ENCODE measurements at regions not wholly inside any gene's neighbourhood (a gene's known extent, or its start where the extent isn't known, plus 50 kb on each side); places are given as distances from the start of the nearest gene placed in this dataset.

DNA sequence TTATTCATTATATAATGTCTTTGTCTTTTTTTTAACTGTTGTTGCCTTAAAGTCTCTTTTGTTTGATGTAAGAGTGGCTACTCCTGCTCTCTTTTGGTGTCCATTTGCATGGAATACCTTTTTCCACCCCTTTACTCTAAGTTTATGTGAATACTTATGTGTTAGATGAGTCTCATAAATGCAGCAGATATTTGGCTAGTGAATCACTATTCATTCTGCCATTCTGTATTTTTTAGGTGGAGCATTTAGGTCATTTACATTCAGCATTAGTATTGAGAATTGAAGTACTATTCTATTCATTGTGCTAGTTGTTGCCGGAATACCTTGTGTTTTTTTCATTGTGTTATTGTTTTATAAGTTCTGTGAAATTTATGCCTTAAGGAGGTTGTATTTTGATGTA, 317.1 kb downstream of the ANXA1 start:
- Mint-ChIP-seq H3K4me3 (no peak overlapping the region), H3K27me3 (no peaks in the 10 kb centered on the region), H3K27ac (no peak overlapping the region), H3K4me1 (no peaks in the 10 kb centered on the region), H3K9me3 (peaks cover 0 to 2% (median 2%) of the 10 kb centered on the region in 3 donors), H3K36me3 (no peaks in the 10 kb centered on the region)

GRCh38 chr9:73470766-73471165, 319.1 kb downstream of the ANXA1 start:
- Mint-ChIP-seq H3K27me3 (no peaks in the 10 kb centered on the region), H3K4me3 (no peak overlapping the region), H3K4me1 (no peaks in the 10 kb centered on the region), H3K27ac (no peak overlapping the region), H3K36me3 (no peaks in the 10 kb centered on the region), H3K9me3 (peaks cover 0 to 6% (median 2%) of the 10 kb centered on the region in 3 donors)

GRCh38 chr9:73474002-73474600, 322.4 kb downstream of the ANXA1 start:
- Mint-ChIP-seq H3K4me3 (no peak overlapping the region), H3K4me1 (no peaks in the 10 kb centered on the region), H3K27ac (no peak overlapping the region), H3K9me3 (peaks cover 3 to 7% (median 3%) of the 10 kb centered on the region in 3 donors), H3K27me3 (no peaks in the 10 kb centered on the region), H3K36me3 (no peaks in the 10 kb centered on the region)

DNA sequence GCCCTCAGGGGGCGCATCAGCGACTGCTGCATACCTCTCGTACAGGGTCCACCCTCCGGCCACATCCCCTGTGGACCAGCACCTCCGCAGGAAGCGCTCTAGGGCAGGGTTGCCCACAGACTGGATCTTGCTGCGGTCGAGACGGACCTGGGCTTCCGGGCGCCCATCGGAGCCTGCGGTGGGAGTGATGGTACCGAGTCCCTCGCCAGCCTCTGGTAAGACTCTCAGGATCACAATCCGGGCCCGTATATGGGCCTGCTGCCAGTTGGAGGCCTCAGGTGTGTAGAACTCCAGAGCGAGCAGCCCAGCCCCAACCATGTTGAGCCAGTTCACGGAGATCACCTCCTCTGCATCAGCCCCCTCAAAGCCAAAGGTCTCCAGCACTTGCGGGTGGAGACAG, 323.0 kb downstream of the ANXA1 start:
- no peaks in the 10 kb centered on the region for H3K36me3 Mint-ChIP-seq
- H3K27ac Mint-ChIP-seq: no peak overlapping the region

GRCh38 chr9:73494894-73495293, 343.2 kb downstream of the ANXA1 start:
- H3K27ac Mint-ChIP-seq: no peak overlapping the region
- H3K9me3 Mint-ChIP-seq: peaks cover 0 to 13% (median 4%) of the 10 kb centered on the region in 3 donors
- no peak overlapping the region for H3K4me3 Mint-ChIP-seq
- H3K36me3 Mint-ChIP-seq: peaks cover 1% of the 10 kb centered on the region
- H3K27me3 Mint-ChIP-seq: no peaks in the 10 kb centered on the region
- peaks cover 0 to 1% (median 0%) of the 10 kb centered on the region in 3 donors for H3K4me1 Mint-ChIP-seq

More for the DNA sequence above, 323.0 kb downstream of the ANXA1 start:
- Mint-ChIP-seq H3K27me3 (no peaks in the 10 kb centered on the region), H3K9me3 (peaks cover 3 to 7% (median 3%) of the 10 kb centered on the region in 3 donors), H3K4me3 (no peak overlapping the region), H3K4me1 (no peaks in the 10 kb centered on the region)

GRCh38 chr9:73497796-73498195, 346.1 kb downstream of the ANXA1 start:
- H3K27ac Mint-ChIP-seq: no peak overlapping the region
- H3K27me3 Mint-ChIP-seq: no peaks in the 10 kb centered on the region
- H3K4me1 Mint-ChIP-seq: peaks cover 0 to 1% (median 0%) of the 10 kb centered on the region in 3 donors
- no peak overlapping the region for H3K4me3 Mint-ChIP-seq
- H3K9me3 Mint-ChIP-seq: peaks cover 0 to 9% (median 4%) of the 10 kb centered on the region in 3 donors
- H3K36me3 Mint-ChIP-seq: peaks cover 1% of the 10 kb centered on the region

- Mint-ChIP-seq H3K4me3 (no peak overlapping the region), H3K36me3 (no peaks in the 10 kb centered on the region), H3K4me1 (no peaks in the 10 kb centered on the region), H3K27me3 (no peaks in the 10 kb centered on the region), H3K27ac (no peak overlapping the region), H3K9me3 (peaks cover 0 to 5% (median 0%) of the 10 kb centered on the region in 3 donors)
Observed at GRCh38 chr9:73515216-73515615, 363.6 kb downstream of the ANXA1 start.

GRCh38 chr9:73523391-73523790, 371.7 kb downstream of the ANXA1 start:
- Mint-ChIP-seq H3K4me1 (no peaks in the 10 kb centered on the region), H3K4me3 (no peak overlapping the region), H3K9me3 (peaks cover 0 to 2% (median 0%) of the 10 kb centered on the region in 3 donors), H3K36me3 (no peaks in the 10 kb centered on the region), H3K27me3 (no peaks in the 10 kb centered on the region), H3K27ac (no peak overlapping the region)

GRCh38 chr9:73525350-73525749, 373.7 kb downstream of the ANXA1 start:
- H3K27me3 Mint-ChIP-seq: no peaks in the 10 kb centered on the region
- H3K9me3 Mint-ChIP-seq: peaks cover 0 to 2% (median 0%) of the 10 kb centered on the region in 3 donors
- H3K4me1 Mint-ChIP-seq: no peaks in the 10 kb centered on the region
- H3K27ac Mint-ChIP-seq: no peak overlapping the region
- no peaks in the 10 kb centered on the region for H3K36me3 Mint-ChIP-seq
- H3K4me3 Mint-ChIP-seq: no peak overlapping the region

- Mint-ChIP-seq H3K36me3 (no peaks in the 10 kb centered on the region), H3K4me1 (no peaks in the 10 kb centered on the region), H3K27me3 (no peaks in the 10 kb centered on the region), H3K9me3 (peaks cover 0 to 2% (median 0%) of the 10 kb centered on the region in 3 donors), H3K4me3 (no peak overlapping the region), H3K27ac (no peak overlapping the region)
Observed at GRCh38 chr9:73527521-73527920, 375.9 kb downstream of the ANXA1 start.

GRCh38 chr9:73528926-73529325, 377.3 kb downstream of the ANXA1 start:
- no peaks in the 10 kb centered on the region for H3K9me3 Mint-ChIP-seq
- H3K27ac Mint-ChIP-seq: no peak overlapping the region
- H3K4me1 Mint-ChIP-seq: no peaks in the 10 kb centered on the region
- H3K4me3 Mint-ChIP-seq: no peak overlapping the region
- no peaks in the 10 kb centered on the region for H3K27me3 Mint-ChIP-seq
- no peaks in the 10 kb centered on the region for H3K36me3 Mint-ChIP-seq

DNA sequence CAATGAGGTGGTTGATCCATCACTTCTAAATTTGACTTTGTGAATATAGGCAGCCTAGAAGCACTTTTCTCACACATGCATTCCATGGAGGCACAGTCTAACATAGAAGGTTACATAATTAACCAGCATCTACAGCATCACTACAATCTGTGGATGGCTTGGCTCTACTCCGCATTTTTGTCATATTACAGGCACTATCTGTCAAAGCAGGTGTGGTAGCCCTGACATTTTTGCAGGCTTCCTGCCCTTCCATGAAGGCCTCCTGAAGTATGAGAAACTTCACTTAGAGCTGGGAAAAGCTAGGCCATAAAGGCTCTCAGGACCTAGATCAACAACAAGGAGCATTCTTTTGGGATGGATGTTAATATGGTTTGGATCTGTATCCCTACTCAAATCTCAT, 378.0 kb downstream of the ANXA1 start:
- Mint-ChIP-seq H3K27me3 (no peaks in the 10 kb centered on the region), H3K4me3 (no peak overlapping the region), H3K9me3 (no peaks in the 10 kb centered on the region), H3K4me1 (no peaks in the 10 kb centered on the region), H3K36me3 (no peaks in the 10 kb centered on the region), H3K27ac (no peak overlapping the region)

- H3K27ac Mint-ChIP-seq: no peak overlapping the region
- no peak overlapping the region for H3K4me3 Mint-ChIP-seq
- no peaks in the 10 kb centered on the region for H3K4me1 Mint-ChIP-seq
- H3K9me3 Mint-ChIP-seq: peaks cover 0 to 2% (median 0%) of the 10 kb centered on the region in 3 donors
- no peaks in the 10 kb centered on the region for H3K36me3 Mint-ChIP-seq
- no peaks in the 10 kb centered on the region for H3K27me3 Mint-ChIP-seq
Observed at GRCh38 chr9:73531051-73531532, 379.4 kb downstream of the ANXA1 start.

GRCh38 chr9:73531658-73532057, 380.0 kb downstream of the ANXA1 start:
- Mint-ChIP-seq H3K4me3 (no peak overlapping the region), H3K36me3 (no peaks in the 10 kb centered on the region), H3K9me3 (peaks cover 0 to 2% (median 0%) of the 10 kb centered on the region in 3 donors), H3K4me1 (no peaks in the 10 kb centered on the region), H3K27ac (peak overlapping the region in 1 of 3 donors; percentile 43), H3K27me3 (no peaks in the 10 kb centered on the region)

DNA sequence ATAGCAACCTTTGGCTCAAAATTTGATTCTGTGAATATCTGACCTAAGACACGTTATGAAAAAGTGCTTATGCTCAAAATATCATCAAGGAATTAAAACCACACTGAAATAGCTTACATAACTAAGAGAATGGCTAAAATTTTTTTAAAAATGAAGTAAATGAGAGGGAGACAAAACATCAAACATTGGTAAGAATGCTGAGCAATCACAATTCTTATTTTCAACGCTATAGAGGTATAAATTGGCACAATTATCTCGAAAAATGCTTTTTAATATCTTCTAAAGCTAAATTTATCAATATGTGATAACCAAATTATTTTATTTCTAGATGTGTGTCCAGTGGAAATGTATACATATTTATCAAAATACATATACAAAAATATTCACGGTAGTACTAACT, 381.3 kb downstream of the ANXA1 start:
- no peaks in the 10 kb centered on the region for H3K27me3 Mint-ChIP-seq
- peaks cover 0 to 2% (median 0%) of the 10 kb centered on the region in 3 donors for H3K9me3 Mint-ChIP-seq
- no peaks in the 10 kb centered on the region for H3K4me1 Mint-ChIP-seq
- no peak overlapping the region for H3K27ac Mint-ChIP-seq
- no peak overlapping the region for H3K4me3 Mint-ChIP-seq
- H3K36me3 Mint-ChIP-seq: no peaks in the 10 kb centered on the region

DNA sequence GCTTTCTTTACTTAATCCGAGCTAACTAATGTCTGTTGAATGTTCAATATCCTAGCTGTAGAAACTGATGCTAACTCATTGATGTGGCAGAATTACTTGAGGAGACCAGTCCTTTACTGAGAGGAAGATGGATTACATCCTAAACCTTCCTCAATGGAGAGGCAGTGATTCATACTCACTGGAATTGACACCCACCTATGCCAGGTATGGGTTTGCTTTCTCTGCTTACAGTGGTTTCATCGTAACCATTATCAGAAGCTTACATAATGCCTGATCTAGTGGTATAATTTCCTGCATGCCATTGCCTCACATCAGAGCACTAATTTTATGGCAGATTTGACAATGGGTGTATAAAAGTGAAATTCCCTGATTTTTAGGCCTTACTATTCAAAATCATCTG, 384.7 kb downstream of the ANXA1 start:
- Mint-ChIP-seq H3K27me3 (no peaks in the 10 kb centered on the region), H3K4me1 (no peaks in the 10 kb centered on the region), H3K36me3 (no peaks in the 10 kb centered on the region), H3K27ac (no peak overlapping the region), H3K4me3 (no peak overlapping the region), H3K9me3 (peaks cover 0 to 2% (median under 1%) of the 10 kb centered on the region in 3 donors)

Data from IgD-negative memory B cell (primary cell).